HG02763 (cell line): ENCODE measurements at regions not wholly inside any gene's neighbourhood (a gene's known extent, or its start where the extent isn't known, plus 50 kb on each side); places are given as distances from the start of the nearest gene placed in this dataset.
"Not testable (repeated sequence)": the region's sequence is repeated elsewhere in the genome, so short reads cannot be mapped to it uniquely, and the experiment has no call there.

ENCODE experiments used
- ATAC-seq: cut with Tn5 transposase; IDR thresholded peaks from one replicate; pipeline ENCODE4 v1.9.1; 2021; ENCODE audit warnings: mild to moderate bottlenecking, moderate library complexity; ENCODE audit not compliant: unreplicated experiment

DNA sequence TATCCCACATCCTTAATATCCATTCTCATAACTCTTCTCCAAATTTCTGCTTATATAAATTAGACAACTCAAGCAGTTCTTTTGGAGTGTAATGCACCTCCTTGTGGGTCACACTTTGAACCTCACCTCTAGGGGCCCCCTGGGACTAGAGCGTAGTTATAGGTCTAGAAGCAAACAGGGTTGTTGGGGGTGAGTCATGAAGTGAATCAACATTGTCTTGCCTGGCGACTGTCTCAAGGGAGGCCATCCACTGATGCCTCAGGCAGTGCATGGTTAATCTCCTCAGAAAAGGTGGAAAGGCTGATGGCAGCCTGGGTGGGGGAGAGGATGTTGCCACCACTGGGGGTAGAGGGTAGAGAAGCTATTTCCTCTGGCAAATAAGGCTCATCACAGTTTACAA is 129.1 kb downstream of the TNFRSF21 start:
- no peak for ATAC-seq

DNA sequence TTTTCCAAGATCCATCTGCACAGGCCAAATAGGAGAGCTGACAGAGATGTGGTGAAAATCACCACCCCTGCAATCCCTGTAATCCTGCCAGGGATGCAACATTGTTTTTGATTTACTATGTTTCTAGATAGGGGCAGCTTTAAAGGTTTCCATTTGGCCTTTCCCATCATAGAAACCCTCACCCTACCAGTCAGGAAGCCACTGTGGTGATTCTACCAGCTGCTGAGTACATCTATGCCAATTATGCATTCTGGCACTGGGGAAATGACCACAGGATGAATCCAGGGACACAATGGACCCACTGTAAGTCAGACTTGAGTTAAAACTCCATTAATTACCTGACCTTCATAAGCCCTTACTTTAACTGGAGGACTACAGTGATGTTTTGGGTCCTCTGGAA is 130.4 kb downstream of the TNFRSF21 start:
- ATAC-seq = no peak

DNA sequence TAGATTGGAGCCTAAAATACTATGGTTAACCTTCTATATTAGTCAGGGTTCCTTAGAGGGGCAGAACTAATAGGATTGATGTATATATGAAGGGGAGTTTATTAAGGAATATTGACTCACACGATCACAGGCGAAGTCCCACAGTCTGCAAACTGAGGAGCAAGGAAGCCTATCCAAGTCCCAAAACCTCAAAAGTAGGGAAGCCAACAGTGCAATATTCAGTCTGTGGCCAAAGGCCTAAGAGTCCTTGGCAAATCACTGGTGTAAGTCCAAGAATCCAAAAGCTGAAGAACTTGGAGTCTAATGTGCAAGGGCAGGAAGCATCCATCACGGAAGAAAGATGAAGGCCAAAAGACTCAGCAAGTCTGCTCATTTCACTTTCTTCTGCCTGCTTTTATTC is 133.5 kb upstream of the ADGRF1 start:
- no peak for ATAC-seq

DNA sequence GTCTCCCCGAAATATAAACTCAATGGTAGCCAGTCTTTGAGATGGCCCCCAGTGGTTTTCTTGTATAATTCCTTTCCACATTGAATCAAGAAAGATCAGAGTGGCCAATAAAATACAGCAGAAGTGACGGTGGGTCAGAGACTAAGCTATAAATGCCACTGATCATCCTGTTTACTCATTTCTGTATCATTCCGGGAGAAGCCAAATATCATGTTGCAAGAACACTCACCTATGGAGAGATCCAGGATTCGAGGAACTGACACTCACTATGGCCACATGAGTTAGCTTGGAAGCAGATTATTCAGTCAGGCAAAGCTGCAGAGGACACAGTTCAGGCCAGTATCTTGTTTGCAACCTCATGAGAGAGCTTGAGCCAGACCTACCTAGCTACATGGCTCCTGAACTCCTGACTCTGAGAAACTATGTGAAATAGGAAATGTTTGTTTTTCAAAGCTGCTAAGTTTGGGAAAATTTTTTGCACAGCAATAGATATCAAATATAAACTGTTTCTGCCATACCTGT is 132.4 kb upstream of the ADGRF1 start:
- ATAC-seq = no peak

DNA sequence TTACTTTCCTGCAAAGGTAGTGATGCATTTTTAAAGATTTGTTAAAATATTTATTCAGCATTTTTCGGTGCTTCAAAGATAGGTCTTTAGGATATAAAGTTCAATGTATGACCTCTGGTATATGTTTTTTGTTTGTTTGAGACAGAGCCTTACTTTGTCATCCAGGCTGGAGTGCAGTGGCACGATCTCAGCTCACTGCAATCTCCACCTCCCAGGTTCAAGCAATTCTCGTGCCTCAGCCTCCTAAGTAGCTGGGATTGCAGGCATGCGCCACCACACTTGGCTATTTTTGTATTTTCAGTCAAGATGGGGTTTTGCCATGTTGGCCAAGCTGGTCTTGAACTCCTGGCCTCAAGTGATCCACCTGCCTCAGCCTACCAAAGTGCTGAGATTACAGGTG is 131.9 kb upstream of the ADGRF1 start:
- ATAC-seq = not testable (repeated sequence)

DNA sequence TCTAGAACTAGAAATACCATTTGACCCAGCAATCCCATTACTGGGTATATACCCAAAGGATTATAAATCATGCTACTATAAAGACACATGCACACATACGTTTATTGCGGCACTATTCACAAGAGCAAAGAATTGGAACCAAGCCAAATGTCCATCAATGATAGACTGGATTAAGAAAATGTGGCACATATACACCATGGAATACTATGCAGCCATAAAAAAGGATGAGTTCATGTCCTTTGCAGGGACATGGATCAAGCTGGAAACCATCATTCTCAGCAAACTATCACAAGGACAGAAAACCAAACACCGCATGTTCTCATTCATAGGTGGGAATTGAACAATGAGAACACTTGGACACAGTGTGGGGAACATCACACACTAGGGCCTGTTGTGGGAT is 131.0 kb upstream of the ADGRF1 start:
- not testable (repeated sequence) for ATAC-seq

DNA sequence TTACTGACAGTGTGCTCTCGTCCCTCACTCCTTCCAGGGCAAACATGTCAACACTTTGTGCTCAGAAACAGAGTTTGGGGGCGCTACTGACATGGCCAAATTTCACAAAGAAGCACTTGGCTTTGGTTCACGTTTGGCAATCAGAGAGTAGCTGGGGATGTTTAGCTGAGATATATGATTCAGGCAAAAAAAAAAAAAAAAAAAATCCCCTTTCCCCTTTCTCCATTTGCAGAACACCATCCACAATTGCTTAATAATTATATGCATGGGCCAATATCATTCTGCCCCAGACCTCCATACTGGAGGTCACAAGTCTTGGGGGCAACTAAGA is 128.4 kb upstream of the ADGRF1 start:
- ATAC-seq = no peak

DNA sequence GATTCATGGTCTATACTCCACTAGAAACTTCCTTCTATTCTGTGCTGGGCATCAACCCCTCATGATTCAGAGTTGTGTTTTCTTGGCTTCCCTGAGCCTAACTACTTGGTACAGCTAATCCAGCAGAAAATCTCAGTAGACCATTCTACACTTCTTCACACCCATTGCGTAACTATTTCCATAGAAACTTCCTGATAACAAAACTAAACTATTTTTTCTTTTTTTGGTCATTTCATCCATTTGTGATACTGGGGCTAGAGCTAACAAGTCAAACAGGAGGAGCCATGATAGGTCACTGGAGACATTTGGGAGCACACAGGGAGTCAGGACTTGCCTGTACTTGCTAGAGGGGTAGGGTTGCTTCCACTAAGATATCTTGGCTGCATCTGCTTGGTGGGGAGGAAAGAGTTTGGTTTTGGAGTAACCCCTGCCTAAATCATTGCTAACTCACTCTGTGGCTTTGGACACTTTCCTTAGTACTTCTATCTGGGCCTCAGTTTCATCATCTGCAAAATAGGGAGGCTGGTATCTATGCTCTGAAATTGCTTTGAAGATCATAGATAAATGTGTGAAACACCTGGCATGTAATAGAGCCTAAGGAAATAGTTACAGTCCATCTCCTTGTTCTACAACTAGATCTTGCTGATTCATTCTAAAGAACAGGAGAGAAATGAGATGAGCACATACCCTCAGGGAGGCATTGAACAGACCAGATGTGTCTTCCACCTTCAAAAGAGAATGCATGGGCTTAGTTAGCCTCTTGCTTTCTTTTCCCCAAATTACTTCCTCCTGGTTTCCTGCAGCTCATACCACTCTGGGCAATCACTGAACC is 127.9 kb upstream of the ADGRF1 start:
- no peak for ATAC-seq

DNA sequence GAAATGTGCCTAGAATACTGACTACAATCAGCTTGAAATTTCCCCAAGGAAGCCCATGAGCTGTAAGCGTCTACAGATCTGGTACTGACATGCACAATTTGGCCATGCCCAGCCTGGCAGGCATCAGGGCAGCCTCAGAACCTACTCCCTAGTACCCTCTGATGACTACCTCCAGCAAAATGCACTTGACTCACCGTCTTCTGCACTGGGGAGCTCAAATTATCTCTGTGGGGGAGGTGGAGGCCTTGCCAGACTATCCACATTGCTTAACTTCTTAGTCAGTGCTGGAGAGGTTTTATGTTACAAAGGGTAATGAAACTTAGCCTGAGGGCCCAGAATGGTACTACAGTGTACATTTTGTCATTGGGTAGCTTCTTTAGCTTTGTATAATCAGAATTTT is 126.0 kb upstream of the ADGRF1 start:
- ATAC-seq = no peak

DNA sequence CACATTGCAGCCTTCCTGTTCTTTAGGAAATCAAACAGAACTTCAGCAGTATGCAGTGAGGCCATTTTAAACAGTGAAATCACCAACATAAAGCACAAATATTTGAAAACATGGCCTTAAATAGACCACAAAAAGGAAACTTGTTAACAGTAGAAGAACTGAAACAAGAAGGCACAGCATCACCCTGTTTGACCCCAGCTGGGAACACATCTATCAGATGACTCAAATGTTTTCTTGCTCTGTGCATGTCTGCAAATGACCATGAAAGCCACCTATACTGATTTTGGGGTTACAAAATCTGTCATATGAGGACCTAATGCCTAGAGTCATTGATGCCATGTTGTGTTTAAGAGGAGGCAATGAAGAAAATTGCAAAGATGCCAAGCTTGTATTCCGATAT is 123.8 kb upstream of the ADGRF1 start:
- peak; percentile 71 for ATAC-seq

DNA sequence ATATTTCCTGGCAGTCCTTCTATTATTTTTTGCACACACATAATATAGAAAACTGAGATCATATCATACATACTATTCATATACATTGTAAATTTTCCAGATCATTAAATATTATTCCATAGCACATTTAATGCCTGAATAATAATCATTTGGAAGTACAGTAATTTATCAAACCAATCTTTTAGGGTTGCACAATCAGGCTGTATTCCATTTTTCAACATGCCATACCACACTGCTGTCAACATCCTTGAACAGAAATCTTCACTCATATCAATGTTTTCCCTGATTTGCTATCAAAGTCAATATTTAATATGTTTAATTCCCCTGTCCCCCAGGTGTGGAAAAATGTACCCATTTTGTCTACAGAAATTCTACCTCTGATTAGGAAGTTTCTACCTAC is 122.7 kb upstream of the ADGRF1 start:
- no peak for ATAC-seq

DNA sequence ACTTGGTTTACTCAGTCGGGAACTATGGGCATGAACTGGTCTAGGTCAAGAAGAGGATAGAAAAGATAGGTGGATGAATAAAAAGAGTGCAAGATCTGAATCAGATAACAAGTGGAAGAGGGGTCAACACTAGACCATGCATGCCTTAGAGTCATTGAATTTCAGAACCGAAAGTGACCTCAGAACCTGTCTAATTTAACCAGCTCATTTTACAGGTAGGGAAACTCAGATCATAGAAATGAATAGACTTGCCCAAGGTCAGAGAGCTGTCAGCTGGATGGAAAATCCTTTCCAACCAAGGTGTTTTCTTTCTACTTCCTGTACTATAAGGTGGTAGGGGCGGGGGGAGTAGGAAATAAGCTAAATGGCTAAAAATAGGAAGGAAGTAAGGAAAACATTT is 121.4 kb upstream of the ADGRF1 start:
- ATAC-seq = no peak

DNA sequence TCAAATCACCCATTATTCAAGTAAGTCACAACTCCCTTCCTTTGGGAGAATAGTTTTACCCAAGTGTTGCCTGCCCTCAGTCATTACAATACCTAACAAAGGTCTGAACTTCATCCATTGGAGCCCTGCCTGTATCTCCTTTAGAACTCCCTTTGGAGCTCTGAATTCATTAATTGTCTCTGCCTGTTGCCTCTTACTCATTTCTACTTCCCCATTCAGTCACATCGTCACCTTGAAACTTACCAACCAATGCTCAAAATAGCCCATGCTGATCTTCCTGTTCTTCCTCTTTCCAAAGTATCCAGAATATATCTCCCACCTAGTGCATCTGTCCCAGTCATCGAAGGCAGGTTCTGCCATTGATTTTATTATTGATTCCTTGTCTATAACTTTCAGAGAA is 120.7 kb upstream of the ADGRF1 start:
- no peak for ATAC-seq

DNA sequence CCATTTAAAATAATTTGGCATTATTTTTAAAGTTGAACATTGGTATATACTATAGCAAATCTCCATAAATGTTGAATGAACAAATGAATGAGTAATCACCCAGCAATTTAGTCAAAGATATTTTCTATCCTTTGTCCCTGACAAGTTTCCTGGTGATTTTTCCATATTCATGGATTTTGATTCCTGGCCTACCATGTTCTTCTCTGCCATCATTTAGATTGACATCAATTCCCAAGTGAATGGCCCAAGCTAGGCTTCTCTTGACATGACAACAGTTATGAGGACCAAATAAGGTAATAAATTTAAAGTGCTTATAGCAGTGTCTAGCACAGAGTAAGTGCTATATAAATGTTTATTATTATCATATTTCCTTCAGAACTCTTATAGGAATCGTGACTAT is 120.1 kb upstream of the ADGRF1 start:
- ATAC-seq = no peak

DNA sequence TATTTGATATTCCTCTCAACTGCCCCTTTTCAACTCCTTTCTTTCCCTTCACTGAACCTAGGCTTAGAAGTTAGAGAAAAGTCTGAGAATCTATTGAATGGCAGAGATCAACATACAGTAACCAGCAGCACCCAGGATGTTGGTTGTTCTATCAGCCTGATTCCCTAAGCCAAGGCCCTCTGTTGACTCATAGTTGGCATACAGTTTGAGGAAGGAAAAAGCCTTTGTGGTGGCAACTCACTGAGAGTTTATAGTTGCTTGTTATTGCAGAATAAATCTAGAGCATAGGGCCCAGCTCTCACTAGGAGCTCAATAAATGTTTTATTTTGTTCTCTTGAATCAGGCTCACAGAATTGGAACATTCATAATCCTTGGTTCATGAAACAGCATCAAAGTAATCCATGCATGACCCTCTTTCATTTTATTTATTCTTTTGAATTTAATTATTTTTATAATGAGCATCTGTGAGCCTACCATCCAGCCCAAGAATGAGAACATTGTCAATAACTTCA is 119.1 kb upstream of the ADGRF1 start:
- no peak for ATAC-seq

DNA sequence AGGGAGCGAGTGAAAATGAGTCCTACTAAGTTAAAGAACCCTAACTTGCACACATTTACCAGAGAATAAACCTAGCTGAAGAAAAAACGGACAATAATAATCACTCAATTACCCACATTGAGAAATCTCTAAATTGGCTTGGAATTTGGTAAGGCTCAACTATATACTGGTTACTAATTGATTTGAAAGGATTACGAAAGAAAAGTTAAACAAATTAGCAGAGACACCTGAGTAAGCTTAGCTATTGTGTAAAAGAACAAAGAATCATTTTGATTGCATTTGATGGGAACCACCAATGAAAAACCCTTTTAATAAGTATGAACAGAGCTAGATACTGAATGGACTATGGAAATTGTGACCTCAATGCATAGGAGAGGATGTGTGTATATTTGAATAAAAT is 118.6 kb upstream of the ADGRF1 start:
- no peak for ATAC-seq

DNA sequence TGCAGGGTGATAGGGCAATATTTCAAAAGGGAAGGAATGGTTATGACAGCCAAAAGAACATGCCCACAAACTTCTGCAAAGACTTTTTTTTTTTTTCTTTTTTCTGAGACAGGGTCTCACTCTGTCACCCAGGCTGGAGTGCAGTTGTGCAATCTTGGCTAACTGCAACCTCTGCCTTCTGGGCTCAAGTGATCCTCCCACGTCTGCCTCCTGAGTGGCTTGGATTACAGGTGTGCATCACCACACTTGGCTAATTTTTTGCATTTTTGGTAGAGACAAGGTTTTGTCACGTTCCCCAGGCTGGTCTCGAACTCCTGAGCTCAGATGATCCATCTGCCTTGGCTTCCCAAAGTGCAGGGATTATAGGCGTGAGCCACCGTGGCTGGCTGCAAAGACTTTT is 117.6 kb upstream of the ADGRF1 start:
- ATAC-seq = no peak

DNA sequence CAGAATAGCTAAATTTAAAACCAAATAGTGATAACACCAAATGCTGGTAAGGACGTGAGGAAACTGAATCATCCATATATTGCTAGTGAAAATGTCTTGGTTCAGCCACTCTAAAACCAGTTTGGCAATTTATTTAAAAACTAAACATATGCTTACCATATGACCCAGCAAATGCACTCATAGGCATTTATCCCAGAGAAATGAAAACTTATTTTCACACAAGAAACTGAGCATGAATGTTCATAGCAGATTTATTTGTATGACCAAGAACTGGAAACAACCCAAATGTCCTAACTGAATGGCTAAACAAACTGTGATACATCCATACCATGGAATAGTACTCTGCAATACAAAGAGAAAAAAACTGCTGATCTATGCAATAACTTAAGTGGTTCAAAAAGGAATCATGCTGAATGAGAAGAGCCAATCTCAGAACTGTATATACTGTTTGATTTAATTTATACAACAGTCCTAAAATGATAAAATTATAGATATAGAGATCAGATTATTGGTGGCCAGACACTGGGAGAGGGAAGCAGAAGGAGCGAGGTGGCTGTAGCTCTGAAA is 115.6 kb upstream of the ADGRF1 start:
- ATAC-seq = no peak

DNA sequence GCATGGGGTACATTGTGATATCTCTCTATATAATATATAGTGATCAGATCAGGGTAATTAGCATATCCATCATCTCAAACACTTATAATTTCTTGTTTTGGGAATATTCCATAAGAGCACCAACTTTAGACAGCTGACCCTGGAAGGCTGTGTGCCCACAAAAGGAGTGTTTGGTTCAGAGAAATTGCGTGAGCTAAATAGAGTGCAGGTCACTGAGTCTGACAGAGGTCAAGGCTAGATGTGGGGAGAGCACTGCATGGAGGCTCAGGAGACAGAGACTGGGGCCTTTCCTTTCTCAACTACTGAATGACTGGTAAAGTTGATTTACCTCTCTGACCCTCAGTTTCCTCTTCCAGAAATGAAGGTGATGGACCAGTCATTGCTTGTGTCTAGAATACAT is 114.9 kb upstream of the ADGRF1 start:
- ATAC-seq = no peak

DNA sequence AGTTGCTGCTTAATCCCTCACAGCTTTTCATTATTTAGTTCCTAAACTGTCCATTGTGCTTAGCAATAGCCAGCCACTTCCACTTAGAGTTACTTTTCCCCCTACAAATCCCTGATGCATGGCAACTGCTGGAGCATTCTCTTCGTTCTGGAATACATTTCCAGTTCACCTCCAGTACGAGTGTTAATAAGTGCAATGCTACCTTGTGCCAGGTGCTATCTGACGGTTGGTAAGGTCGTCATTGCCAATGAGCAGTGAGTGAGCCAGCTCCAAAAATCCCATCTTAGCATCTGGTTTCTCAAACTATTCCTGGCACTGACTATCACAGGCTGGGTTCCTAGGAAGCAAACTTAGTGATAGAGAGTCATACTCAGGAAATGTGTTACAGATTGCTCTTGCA is 114.1 kb upstream of the ADGRF1 start:
- no peak for ATAC-seq

DNA sequence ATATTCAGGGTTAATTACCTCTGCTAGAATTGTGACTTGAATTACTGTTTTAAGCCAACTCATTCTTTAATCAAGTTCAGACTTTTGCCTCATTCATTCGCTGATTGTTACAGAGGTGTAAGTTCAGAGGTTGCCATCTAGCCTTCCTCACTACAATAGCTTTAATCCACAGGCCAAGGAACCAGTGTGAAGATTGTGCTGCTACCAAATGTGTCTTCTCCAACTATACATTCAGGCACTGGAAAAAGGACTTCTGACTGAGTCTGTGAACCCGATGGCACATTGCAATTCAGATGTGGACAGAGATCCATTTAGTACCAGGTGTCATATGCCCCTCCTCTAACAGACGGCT is 111.2 kb upstream of the ADGRF1 start:
- ATAC-seq = no peak

DNA sequence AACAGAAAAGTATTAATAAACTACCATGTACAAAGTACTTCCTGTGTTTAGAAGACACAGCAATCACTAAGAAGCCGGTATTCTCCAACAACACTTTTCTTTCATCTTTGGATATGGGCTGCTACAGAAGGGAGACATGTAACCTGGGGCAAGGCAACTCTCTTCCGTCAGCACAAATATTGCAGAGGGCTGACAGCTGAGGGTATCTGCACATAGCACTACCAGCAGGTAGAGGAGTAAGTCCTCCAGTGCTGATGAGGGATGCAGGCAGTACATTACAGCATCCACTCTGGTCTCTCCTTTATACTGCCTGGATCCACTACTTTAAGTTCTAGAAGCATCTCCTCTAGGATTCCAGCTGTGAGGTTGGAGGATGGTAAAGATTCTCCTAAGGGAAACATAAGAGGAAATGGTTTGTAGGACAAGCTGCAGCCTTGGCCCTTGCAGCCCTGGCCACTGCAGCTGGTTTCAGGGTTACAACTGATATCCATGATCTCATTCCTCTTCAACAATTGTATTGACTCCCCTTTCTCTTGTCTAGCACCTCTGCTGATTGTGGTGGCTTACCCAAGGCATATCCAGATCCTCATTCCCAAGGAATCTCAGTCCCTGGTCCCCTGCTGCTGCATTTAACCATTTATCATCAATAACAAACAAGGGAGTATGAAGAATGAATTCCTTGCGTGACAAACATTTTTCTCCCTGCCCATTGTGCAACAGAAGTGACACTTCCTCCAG is 110.7 kb upstream of the ADGRF1 start:
- ATAC-seq = no peak
